ENCODE measurements at regions not wholly inside any gene's neighbourhood (a gene's known extent, or its start where the extent isn't known, plus 50 kb on each side); places are given as distances from the start of the nearest gene placed in this dataset.

DNA sequence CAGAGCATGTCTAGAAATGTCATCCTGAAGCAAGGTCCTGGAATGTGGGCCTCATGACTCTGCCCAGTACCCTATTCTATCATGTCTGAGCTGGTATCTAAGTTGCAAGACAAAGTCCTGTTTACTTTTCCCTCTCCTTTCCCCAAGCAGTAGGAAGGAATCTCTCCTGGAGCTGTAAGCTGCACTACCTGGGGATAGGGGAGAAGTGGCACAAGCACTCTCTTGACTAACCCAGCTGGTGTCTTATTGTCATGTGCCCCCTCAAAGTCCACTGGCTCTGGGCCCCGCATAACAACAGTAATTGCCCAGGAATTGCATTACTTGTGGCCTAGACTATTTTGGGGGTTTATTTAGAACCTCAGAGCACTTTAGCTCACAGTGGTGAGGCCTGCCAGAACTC lies 1366.3 kb upstream of the GOT2 start:
- TF ChIP-seq, protein P1, sequence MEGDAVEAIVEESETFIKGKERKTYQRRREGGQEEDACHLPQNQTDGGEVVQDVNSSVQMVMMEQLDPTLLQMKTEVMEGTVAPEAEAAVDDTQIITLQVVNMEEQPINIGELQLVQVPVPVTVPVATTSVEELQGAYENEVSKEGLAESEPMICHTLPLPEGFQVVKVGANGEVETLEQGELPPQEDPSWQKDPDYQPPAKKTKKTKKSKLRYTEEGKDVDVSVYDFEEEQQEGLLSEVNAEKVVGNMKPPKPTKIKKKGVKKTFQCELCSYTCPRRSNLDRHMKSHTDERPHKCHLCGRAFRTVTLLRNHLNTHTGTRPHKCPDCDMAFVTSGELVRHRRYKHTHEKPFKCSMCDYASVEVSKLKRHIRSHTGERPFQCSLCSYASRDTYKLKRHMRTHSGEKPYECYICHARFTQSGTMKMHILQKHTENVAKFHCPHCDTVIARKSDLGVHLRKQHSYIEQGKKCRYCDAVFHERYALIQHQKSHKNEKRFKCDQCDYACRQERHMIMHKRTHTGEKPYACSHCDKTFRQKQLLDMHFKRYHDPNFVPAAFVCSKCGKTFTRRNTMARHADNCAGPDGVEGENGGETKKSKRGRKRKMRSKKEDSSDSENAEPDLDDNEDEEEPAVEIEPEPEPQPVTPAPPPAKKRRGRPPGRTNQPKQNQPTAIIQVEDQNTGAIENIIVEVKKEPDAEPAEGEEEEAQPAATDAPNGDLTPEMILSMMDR (IDR thresholded peaks at IDR 0.05; ENCODE audit: low read length) = no peak
- no peak for TF ChIP-seq EZH2 (optimal IDR thresholded peaks at IDR 0.05; ENCODE audit: low read depth, low read length)
